Nephron (organoid): ENCODE measurements at regions not wholly inside any gene's neighbourhood (a gene's known extent, or its start where the extent isn't known, plus 50 kb on each side); places are given as distances from the start of the nearest gene placed in this dataset.

Experiments used
- H3K27ac Mint-ChIP-seq, 3 experiments: 2 replicates each; pipeline ENCODE4 v1.8.0; 2020; ENCODE audit warnings: mixed read lengths in 3 of 3, mild to moderate bottlenecking in 2 of 3, moderate library complexity in 1 of 3
- H3K27me3 Mint-ChIP-seq: 2 replicates; pipeline ENCODE4 v1.8.0; 2021; ENCODE audit warnings: low read depth, mild to moderate bottlenecking, moderate library complexity, mixed read lengths
- H3K36me3 Mint-ChIP-seq: 2 replicates; pipeline ENCODE4 v1.8.0; 2020; ENCODE audit warnings: low read depth, mixed read lengths
- H3K4me1 Mint-ChIP-seq: 2 replicates; pipeline ENCODE4 v1.8.0; 2020; ENCODE audit warnings: mixed read lengths
- H3K4me3 Mint-ChIP-seq, 3 experiments: 2 replicates each; pipeline ENCODE4 v1.8.0; 2020; ENCODE audit warnings: mild to moderate bottlenecking in 3 of 3, mixed read lengths in 3 of 3, moderate library complexity in 2 of 3
- H3K9me3 Mint-ChIP-seq: 2 replicates; pipeline ENCODE4 v1.8.0; 2020; ENCODE audit warnings: mixed read lengths
- TF ChIP-seq, protein P1 (sequence below), 3 experiments: fragments of 200-600 bp; sonication (generic); IDR thresholded peaks; one replicate each; pipeline ENCODE4 v1.5.0; 2021; ENCODE audit warnings: antibody characterized with exemption in 3 of 3; ENCODE audit not compliant: unreplicated experiment in 3 of 3

DNA sequence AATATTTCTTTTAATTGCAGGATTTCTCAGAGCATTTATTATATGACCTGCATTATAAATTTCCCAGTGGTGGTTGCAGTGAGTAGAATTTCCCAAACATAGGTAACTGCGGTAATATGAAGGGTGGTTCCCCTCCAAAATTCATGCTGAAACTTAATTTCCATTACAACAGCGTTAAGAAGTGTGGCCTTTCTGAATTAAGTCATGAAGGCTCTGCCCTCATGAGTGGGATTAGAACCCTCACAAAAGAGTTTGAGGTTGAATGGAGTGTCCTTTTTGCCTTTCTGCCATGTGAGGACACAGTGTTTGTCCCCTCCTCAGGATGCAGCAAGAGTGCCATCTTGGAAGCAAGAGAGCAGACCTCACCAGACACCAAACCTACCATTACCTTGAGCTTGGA is 233.6 kb downstream of the KTN1 start:
- no peak overlapping the region for H3K27ac Mint-ChIP-seq
- H3K4me3 Mint-ChIP-seq: no peak overlapping the region
- H3K36me3 Mint-ChIP-seq: no peaks in the 10 kb centered on the region
- peaks cover 28% of the 10 kb centered on the region for H3K9me3 Mint-ChIP-seq
- TF ChIP-seq, protein P1, sequence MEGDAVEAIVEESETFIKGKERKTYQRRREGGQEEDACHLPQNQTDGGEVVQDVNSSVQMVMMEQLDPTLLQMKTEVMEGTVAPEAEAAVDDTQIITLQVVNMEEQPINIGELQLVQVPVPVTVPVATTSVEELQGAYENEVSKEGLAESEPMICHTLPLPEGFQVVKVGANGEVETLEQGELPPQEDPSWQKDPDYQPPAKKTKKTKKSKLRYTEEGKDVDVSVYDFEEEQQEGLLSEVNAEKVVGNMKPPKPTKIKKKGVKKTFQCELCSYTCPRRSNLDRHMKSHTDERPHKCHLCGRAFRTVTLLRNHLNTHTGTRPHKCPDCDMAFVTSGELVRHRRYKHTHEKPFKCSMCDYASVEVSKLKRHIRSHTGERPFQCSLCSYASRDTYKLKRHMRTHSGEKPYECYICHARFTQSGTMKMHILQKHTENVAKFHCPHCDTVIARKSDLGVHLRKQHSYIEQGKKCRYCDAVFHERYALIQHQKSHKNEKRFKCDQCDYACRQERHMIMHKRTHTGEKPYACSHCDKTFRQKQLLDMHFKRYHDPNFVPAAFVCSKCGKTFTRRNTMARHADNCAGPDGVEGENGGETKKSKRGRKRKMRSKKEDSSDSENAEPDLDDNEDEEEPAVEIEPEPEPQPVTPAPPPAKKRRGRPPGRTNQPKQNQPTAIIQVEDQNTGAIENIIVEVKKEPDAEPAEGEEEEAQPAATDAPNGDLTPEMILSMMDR (IDR thresholded peaks at IDR 0.05; ENCODE audit: unreplicated experiment in 3 of 3): no peak
- H3K4me1 Mint-ChIP-seq: no peaks in the 10 kb centered on the region
- H3K27me3 Mint-ChIP-seq: peaks cover 6% of the 10 kb centered on the region

DNA sequence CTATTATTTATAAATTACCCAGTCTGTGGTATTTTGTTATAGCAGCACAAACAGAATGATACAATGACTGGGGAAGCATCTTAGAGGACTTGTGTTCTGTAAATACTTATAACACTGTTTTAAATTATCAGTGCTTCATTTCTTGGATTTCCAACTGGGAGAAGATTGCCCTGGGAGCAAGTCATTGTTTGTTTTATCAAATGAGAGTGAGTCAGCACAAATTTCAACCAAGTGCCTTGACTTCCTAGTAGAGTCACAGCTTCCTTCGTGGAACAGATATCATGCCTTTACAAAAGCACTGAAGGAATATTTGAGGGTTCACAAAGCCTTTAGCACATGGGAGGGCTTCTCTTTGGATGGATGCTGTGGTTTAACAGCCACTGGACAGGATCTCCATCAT is 234.1 kb downstream of the KTN1 start:
- Mint-ChIP-seq H3K9me3 (peaks cover 28% of the 10 kb centered on the region), H3K27me3 (peaks cover 6% of the 10 kb centered on the region), H3K36me3 (no peaks in the 10 kb centered on the region), H3K27ac (no peak overlapping the region), H3K4me3 (no peak overlapping the region), H3K4me1 (no peaks in the 10 kb centered on the region)
- TF ChIP-seq, protein P1 (IDR thresholded peaks at IDR 0.05; ENCODE audit: unreplicated experiment in 3 of 3): no peak

DNA sequence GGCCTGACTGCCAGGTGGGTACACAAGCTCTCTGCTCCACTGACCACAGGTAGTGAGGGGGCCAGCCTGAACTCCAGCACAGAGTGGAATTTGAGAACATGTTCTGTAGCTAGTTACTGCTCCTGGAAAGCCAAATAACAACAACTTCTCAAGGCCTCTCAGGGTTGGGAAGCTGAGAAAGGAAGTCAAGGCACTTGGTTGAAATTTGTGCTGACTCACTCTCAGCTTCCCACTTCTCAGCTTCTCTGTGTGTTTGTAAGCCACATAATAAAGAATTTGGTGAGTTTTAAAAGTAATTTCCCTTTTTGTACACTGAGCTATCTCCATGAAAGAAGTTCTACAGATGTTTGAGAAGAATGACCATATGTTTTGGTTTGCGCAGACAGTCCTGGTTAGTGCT is 234.9 kb downstream of the KTN1 start:
- TF ChIP-seq, protein P1 (IDR thresholded peaks at IDR 0.05; ENCODE audit: unreplicated experiment in 3 of 3): no peak
- Mint-ChIP-seq H3K36me3 (no peaks in the 10 kb centered on the region), H3K27me3 (peaks cover 6% of the 10 kb centered on the region), H3K4me1 (no peaks in the 10 kb centered on the region), H3K27ac (no peak overlapping the region), H3K4me3 (no peak overlapping the region), H3K9me3 (peaks cover 28% of the 10 kb centered on the region)

DNA sequence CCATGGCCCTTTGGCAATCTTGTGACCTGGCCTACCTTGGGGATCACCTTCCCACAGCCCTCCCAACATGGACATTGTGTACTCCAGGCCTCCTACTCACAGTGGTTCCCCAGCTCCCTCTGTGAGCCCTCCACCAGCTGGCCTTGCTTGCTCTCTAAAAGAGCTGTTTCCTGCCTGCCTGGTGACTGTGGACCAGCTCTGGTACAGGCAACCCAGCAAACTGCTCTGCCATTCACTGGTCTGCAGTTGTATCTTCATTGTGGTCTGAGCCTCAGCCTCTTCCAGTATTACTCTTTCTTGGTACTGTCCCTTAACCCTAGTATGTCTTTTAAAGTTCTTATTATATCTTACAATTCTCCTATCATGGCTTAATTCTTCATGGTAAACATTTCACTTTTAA is 236.2 kb downstream of the KTN1 start:
- Mint-ChIP-seq H3K36me3 (no peaks in the 10 kb centered on the region), H3K4me1 (no peaks in the 10 kb centered on the region), H3K4me3 (no peak overlapping the region), H3K27ac (no peak overlapping the region), H3K27me3 (no peaks in the 10 kb centered on the region), H3K9me3 (peaks cover 20% of the 10 kb centered on the region)
- TF ChIP-seq, protein P1 (IDR thresholded peaks at IDR 0.05; ENCODE audit: unreplicated experiment in 3 of 3): no peak

DNA sequence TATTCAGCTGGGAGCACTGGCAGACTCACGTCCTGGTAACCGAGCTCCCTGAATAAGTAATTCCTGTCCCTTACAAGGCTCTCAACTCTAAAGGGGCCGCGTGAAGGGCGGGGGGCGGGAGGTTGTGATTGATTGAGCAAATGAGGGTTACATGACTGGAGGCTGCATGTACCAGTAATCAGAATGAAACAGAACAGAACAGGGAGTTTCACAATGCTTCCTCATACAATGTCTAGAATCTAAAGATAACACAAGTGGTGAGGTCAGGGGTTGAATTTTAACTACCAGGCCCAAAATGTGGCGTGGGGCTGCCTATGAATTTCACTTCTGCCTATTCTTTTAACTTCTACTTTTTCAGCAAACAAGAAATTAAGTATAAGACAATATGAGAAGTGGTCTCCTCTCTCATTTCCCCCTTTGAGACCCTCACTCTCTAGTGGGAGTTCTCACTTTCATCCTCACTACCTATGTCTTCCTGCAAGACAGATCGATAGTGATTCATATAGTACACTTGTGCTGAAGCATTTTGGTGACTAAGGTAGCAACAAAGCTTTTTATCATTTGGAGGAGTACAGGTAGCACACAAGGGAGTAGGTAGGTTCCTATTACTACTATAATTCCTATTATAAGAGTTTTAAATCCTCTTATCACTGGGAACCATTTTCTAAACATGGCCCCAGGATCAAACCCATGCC is 239.8 kb downstream of the KTN1 start:
- Mint-ChIP-seq H3K27me3 (no peaks in the 10 kb centered on the region), H3K27ac (no peak overlapping the region), H3K4me3 (no peak overlapping the region), H3K4me1 (no peaks in the 10 kb centered on the region), H3K9me3 (peaks cover 19% of the 10 kb centered on the region), H3K36me3 (no peaks in the 10 kb centered on the region)
- TF ChIP-seq, protein P1 (IDR thresholded peaks at IDR 0.05; ENCODE audit: unreplicated experiment in 3 of 3): no peak

DNA sequence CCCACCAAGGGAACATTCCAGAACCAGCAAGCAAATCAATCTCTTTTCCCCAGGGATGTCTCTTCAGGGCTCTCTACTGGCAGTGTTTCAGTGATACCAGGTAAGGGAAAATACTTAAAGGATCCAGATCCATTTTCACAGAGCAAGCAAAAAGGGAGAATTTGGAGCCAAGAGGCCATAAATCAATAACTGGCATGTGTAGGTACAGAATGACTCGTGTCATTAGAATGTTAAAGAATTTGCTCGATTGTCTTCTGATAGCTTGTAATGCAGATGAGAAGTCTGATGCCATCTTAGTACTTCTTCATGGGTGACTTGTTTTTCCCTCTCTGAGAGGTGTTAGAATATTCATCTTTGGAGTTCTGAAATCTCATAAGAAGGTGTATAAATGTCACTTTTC is 242.9 kb downstream of the KTN1 start:
- TF ChIP-seq, protein P1 (IDR thresholded peaks at IDR 0.05; ENCODE audit: unreplicated experiment in 3 of 3): no peak
- peaks cover 16% of the 10 kb centered on the region for H3K9me3 Mint-ChIP-seq
- H3K4me1 Mint-ChIP-seq: no peaks in the 10 kb centered on the region
- H3K36me3 Mint-ChIP-seq: no peaks in the 10 kb centered on the region
- no peak overlapping the region for H3K4me3 Mint-ChIP-seq
- H3K27me3 Mint-ChIP-seq: no peaks in the 10 kb centered on the region
- H3K27ac Mint-ChIP-seq: no peak overlapping the region
